WTC11 (cell line): ENCODE measurements at regions not wholly inside any gene's neighbourhood (a gene's known extent, or its start where the extent isn't known, plus 50 kb on each side); places are given as distances from the start of the nearest gene placed in this dataset.
"Not testable (repeated sequence)": the region's sequence is repeated elsewhere in the genome, so short reads cannot be mapped to it uniquely, and the experiment has no call there.

Experiments
- ATAC-seq: fragments of 200-7000 bp; cut with Tn5 transposase; 2 replicates; pipeline ENCODE4 v1.10.0; 2021; ENCODE audit warnings: mild to moderate bottlenecking, moderate library complexity
- CTCF ChIA-PET: fragments of 300-600 bp; sonication (Branson Sonifier 250); formaldehyde crosslinking; loops from one replicate; lab custom pipeline; 2021; ENCODE audit warnings: antibody characterized with exemption; lab: Charles Lee
- POLR2A ChIA-PET: fragments of 350-600 bp; sonication (Branson Sonifier 250); formaldehyde crosslinking; loops from one replicate; lab custom pipeline; 2021; ENCODE audit warnings: antibody characterized with exemption; lab: Charles Lee
- DNase-seq: peaks from one replicate; pipeline ENCODE4 v3.0.0; 2021; ENCODE audit warnings: low spot score
- H3K27ac Mint-ChIP-seq: 2 replicates; pipeline ENCODE4 v1.8.0; 2021; ENCODE audit warnings: mixed read lengths
- H3K27me3 Mint-ChIP-seq: 2 replicates; pipeline ENCODE4 v1.8.0; 2021; ENCODE audit warnings: low read depth, mild to moderate bottlenecking, moderate library complexity, mixed read lengths
- H3K36me3 Mint-ChIP-seq: 2 replicates; pipeline ENCODE4 v1.8.0; 2021; ENCODE audit warnings: mixed read lengths
- H3K4me1 Mint-ChIP-seq: 2 replicates; pipeline ENCODE4 v1.8.0; 2022; ENCODE audit warnings: mixed read lengths
- H3K4me3 Mint-ChIP-seq: 2 replicates; pipeline ENCODE4 v1.8.0; 2021; ENCODE audit warnings: mild to moderate bottlenecking, moderate library complexity, mixed read lengths
- H3K9me3 Mint-ChIP-seq: 2 replicates; pipeline ENCODE4 v1.8.0; 2021; ENCODE audit warnings: mixed read lengths
- FOXP1 ChIP-seq: sonication (generic); formaldehyde crosslinking; IDR thresholded peaks from 2 replicates; pipeline ENCODE4 v1.8.0; 2022; ENCODE audit warnings: missing genetic modification reagents, mild to moderate bottlenecking, moderate library complexity, borderline replicate concordance
- TEAD1 ChIP-seq: sonication (generic); formaldehyde crosslinking; IDR thresholded peaks from 2 replicates; pipeline ENCODE4 v1.8.0; 2022; ENCODE audit warnings: mild to moderate bottlenecking, missing genetic modification reagents
- ZBTB21 ChIP-seq: sonication (generic); formaldehyde crosslinking; IDR thresholded peaks from 2 replicates; pipeline ENCODE4 v1.8.1; 2023; ENCODE audit warnings: mild to moderate bottlenecking, missing genetic modification reagents, borderline replicate concordance
- ZNF396 ChIP-seq: fragments of 250-450 bp; sonication (Bioruptor Pico); IDR thresholded peaks from 2 replicates; pipeline ENCODE4 v1.8.0; 2021; ENCODE audit warnings: mild to moderate bottlenecking, moderate library complexity, borderline replicate concordance
- ZNF416 ChIP-seq: fragments of 250-450 bp; sonication (Bioruptor Pico); IDR thresholded peaks from 2 replicates; pipeline ENCODE4 v1.9.0; 2021; ENCODE audit warnings: mild to moderate bottlenecking, inconsistent platforms
- TF ChIP-seq, protein P1 (sequence below): fragments of 250-450 bp; sonication (Bioruptor Pico); conservative IDR thresholded peaks from 2 replicates; pipeline ENCODE4 v1.9.0; 2021; ENCODE audit warnings: mild to moderate bottlenecking
- TF ChIP-seq, protein P2 (sequence below): sonication (generic); formaldehyde crosslinking; IDR thresholded peaks from 2 replicates; pipeline ENCODE4 v1.8.0; 2023; ENCODE audit warnings: missing genetic modification reagents, mild to moderate bottlenecking, borderline replicate concordance
- TF ChIP-seq, protein P3 (sequence below): fragments of 250-450 bp; sonication (Bioruptor Pico); IDR thresholded peaks from 2 replicates; pipeline ENCODE4 v1.9.0; 2021; ENCODE audit warnings: mild to moderate bottlenecking
- TF ChIP-seq, protein P4 (sequence below): sonication (generic); formaldehyde crosslinking; IDR thresholded peaks from 2 replicates; pipeline ENCODE4 v1.8.0; 2022; ENCODE audit warnings: mild to moderate bottlenecking, missing genetic modification reagents
- TF ChIP-seq, protein P5 (sequence below): sonication (generic); formaldehyde crosslinking; IDR thresholded peaks from 2 replicates; pipeline ENCODE4 v1.8.1; 2023; ENCODE audit warnings: mild to moderate bottlenecking, missing genetic modification reagents

DNA sequence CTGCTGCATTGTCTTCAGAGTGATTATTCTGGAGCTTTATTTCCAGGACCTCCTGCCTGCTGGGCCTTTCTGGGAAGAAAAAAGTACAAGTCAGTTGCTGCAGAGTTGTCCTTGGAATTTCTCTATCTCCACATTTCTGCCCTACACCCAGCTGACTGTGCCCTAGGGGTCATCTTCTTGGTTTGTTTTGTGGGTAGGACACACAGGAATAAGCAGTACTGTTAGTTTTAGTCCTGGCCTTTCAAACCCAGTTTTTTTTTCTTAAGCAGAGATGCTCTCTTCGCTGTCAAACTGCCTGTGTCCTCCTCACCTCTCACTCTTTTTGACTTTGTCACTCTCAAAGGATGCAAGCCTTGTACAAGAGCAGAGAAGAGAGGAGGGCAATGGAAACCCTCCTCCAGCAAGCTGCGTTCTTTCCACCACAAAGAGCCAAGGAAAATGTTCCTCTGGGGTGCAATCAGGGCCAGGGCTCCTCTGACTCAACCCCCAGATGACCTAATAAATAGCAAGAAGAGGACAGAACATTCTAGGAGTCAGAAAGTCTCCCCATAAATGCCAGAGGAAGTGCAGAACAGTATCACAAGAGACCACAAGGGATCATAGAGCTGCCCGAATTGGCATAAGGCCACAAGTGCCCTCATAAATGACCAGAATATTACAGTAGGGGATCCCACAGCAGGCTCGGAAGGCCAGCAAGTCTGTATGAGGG lies 186.2 kb downstream of the RCHY1 start (continued):
- TF ChIP-seq, protein P1, sequence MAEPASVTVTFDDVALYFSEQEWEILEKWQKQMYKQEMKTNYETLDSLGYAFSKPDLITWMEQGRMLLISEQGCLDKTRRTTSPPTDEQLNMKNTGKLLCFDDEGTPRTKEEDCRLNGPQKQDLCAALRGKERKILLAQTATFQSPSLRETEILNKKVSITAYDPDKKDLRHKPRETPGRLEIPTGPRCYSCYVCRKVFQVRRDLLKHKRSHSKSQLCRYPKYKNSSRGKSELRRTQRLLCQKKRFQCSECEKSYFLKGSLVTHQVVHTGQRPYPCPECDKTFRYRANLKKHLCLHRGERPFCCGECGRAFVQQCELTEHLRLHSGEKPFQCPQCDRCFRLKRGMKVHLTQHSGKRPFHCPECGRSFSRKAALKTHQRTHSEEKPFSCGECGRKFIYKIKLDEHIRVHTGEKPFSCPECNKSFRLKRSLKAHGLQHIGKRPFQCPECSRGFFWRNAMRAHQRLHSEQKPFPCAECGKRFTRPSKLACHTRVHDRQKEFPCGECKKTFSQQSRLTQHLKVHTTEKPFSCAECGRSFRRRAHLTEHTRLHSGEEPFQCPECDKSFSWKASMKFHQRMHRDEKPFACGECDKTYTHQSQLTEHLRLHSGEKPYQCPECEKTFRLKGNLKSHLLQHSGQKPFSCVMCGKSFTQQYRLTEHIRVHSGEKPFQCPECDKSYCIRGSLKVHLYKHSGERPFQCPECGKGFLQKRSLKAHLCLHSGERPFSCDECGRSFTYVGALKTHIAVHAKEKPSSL (CRISPR knock-in tag), result no peak
- no peak for TF ChIP-seq TEAD1 (CRISPR knock-in tag)
- TF ChIP-seq, protein P2, sequence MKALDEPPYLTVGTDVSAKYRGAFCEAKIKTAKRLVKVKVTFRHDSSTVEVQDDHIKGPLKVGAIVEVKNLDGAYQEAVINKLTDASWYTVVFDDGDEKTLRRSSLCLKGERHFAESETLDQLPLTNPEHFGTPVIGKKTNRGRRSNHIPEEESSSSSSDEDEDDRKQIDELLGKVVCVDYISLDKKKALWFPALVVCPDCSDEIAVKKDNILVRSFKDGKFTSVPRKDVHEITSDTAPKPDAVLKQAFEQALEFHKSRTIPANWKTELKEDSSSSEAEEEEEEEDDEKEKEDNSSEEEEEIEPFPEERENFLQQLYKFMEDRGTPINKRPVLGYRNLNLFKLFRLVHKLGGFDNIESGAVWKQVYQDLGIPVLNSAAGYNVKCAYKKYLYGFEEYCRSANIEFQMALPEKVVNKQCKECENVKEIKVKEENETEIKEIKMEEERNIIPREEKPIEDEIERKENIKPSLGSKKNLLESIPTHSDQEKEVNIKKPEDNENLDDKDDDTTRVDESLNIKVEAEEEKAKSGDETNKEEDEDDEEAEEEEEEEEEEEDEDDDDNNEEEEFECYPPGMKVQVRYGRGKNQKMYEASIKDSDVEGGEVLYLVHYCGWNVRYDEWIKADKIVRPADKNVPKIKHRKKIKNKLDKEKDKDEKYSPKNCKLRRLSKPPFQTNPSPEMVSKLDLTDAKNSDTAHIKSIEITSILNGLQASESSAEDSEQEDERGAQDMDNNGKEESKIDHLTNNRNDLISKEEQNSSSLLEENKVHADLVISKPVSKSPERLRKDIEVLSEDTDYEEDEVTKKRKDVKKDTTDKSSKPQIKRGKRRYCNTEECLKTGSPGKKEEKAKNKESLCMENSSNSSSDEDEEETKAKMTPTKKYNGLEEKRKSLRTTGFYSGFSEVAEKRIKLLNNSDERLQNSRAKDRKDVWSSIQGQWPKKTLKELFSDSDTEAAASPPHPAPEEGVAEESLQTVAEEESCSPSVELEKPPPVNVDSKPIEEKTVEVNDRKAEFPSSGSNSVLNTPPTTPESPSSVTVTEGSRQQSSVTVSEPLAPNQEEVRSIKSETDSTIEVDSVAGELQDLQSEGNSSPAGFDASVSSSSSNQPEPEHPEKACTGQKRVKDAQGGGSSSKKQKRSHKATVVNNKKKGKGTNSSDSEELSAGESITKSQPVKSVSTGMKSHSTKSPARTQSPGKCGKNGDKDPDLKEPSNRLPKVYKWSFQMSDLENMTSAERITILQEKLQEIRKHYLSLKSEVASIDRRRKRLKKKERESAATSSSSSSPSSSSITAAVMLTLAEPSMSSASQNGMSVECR (CRISPR knock-in tag), result no peak

DNA sequence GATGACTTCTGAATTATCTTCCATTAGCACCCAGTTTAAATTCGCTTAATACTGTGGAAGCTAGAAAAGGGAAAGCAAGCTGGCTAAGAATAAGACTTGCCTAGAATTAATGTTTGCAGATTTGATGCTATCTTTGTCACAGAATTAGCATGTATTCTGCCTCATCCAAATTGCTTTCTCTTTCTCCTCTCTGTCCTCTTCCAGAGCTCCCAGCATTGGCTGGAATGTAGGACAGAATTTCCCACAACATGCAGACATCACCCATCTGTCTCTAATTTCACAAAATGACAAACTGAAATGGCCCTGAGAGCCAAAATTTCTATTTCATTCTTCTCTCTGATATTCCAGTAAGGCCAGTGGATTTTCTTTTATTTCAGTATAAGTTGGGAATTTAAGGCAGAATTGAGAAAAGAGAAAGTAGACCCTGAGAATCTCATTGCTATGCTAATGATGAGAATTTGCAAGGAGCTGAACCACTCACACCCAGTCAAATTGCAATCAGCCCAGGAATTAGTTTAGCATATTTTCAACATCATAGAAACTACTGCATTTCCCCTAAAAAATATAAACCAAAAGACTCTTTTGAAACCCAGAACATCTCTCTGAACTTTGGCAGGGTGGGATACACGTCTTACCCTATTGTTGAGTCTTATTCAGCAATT lies 188.8 kb downstream of the RCHY1 start:
- H3K27me3 Mint-ChIP-seq, result no peaks in the 10 kb centered on the region
- ChIA-PET POLR2A (no interaction called here), CTCF (interaction anchor here (0.5 to 1.2 kb wide), 2 partner anchors 143 to 1836 kb away, joined by 3 to 4 read pairs; no protein-coding TSS in a partner anchor)
- no peak for DNase-seq
- H3K4me3 Mint-ChIP-seq, result no peak overlapping the region
- H3K36me3 Mint-ChIP-seq, result no peaks in the 10 kb centered on the region
- TF ChIP-seq FOXP1 (CRISPR knock-in tag) (no peak), ZBTB21 (CRISPR knock-in tag) (no peak)
- TF ChIP-seq, protein P3, sequence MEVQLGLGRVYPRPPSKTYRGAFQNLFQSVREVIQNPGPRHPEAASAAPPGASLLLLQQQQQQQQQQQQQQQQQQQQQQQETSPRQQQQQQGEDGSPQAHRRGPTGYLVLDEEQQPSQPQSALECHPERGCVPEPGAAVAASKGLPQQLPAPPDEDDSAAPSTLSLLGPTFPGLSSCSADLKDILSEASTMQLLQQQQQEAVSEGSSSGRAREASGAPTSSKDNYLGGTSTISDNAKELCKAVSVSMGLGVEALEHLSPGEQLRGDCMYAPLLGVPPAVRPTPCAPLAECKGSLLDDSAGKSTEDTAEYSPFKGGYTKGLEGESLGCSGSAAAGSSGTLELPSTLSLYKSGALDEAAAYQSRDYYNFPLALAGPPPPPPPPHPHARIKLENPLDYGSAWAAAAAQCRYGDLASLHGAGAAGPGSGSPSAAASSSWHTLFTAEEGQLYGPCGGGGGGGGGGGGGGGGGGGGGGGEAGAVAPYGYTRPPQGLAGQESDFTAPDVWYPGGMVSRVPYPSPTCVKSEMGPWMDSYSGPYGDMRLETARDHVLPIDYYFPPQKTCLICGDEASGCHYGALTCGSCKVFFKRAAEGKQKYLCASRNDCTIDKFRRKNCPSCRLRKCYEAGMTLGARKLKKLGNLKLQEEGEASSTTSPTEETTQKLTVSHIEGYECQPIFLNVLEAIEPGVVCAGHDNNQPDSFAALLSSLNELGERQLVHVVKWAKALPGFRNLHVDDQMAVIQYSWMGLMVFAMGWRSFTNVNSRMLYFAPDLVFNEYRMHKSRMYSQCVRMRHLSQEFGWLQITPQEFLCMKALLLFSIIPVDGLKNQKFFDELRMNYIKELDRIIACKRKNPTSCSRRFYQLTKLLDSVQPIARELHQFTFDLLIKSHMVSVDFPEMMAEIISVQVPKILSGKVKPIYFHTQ (CRISPR knock-in tag), result no peak
- TF ChIP-seq, protein P4, sequence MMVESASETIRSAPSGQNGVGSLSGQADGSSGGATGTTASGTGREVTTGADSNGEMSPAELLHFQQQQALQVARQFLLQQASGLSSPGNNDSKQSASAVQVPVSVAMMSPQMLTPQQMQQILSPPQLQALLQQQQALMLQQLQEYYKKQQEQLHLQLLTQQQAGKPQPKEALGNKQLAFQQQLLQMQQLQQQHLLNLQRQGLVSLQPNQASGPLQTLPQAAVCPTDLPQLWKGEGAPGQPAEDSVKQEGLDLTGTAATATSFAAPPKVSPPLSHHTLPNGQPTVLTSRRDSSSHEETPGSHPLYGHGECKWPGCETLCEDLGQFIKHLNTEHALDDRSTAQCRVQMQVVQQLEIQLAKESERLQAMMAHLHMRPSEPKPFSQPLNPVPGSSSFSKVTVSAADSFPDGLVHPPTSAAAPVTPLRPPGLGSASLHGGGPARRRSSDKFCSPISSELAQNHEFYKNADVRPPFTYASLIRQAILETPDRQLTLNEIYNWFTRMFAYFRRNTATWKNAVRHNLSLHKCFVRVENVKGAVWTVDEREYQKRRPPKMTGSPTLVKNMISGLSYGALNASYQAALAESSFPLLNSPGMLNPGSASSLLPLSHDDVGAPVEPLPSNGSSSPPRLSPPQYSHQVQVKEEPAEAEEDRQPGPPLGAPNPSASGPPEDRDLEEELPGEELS (CRISPR knock-in tag), result no peak
- TF ChIP-seq, all 79 proteins: peak for 0
- H3K27ac Mint-ChIP-seq, result no peak overlapping the region; the same call in 1 of the 2 replicates
- H3K9me3 Mint-ChIP-seq, result peaks cover under 1% of the 10 kb centered on the region; the same call in 1 of the 2 replicates
- peak; percentile 62 for ATAC-seq
- peaks cover 27% of the 10 kb centered on the region for H3K4me1 Mint-ChIP-seq

DNA sequence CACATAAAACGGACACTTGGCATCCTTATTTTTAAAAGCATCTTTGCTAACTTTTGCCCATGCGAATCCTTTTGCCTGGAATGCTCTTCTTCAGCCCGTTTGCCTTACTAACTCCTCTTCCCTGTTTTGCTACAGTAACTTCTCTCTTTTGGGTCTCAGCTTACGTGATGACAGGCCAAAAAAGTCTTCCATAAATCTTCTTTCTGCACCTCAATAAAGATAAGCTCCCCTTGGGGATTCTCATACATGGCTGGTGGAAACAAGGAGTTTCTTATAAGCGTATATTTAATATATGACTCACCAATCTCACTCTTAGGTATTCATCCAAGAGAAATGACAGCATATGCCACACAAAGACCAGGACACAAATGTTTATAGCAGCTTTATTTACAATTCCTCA lies 192.7 kb downstream of the RCHY1 start:
- TF ChIP-seq, protein P5, sequence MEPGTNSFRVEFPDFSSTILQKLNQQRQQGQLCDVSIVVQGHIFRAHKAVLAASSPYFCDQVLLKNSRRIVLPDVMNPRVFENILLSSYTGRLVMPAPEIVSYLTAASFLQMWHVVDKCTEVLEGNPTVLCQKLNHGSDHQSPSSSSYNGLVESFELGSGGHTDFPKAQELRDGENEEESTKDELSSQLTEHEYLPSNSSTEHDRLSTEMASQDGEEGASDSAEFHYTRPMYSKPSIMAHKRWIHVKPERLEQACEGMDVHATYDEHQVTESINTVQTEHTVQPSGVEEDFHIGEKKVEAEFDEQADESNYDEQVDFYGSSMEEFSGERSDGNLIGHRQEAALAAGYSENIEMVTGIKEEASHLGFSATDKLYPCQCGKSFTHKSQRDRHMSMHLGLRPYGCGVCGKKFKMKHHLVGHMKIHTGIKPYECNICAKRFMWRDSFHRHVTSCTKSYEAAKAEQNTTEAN (CRISPR knock-in tag), result no peak
- TF ChIP-seq ZNF416 (CRISPR knock-in tag) (no peak), ZBTB21 (CRISPR knock-in tag) (no peak), ZNF396 (CRISPR knock-in tag) (no peak)
- peaks cover 18% of the 10 kb centered on the region for H3K4me1 Mint-ChIP-seq
- H3K27ac Mint-ChIP-seq, result no peak overlapping the region
- DNase-seq, result no peak
- peaks cover 3% of the 10 kb centered on the region; the same call in 1 of the 2 replicates for H3K27me3 Mint-ChIP-seq
- ChIA-PET CTCF (no interaction called here), POLR2A (no interaction called here)
- no peak overlapping the region for H3K4me3 Mint-ChIP-seq
- H3K36me3 Mint-ChIP-seq, result peaks cover 3% of the 10 kb centered on the region; the same call in 1 of the 2 replicates
- ATAC-seq, result no peak
- peaks cover 23% of the 10 kb centered on the region for H3K9me3 Mint-ChIP-seq

DNA sequence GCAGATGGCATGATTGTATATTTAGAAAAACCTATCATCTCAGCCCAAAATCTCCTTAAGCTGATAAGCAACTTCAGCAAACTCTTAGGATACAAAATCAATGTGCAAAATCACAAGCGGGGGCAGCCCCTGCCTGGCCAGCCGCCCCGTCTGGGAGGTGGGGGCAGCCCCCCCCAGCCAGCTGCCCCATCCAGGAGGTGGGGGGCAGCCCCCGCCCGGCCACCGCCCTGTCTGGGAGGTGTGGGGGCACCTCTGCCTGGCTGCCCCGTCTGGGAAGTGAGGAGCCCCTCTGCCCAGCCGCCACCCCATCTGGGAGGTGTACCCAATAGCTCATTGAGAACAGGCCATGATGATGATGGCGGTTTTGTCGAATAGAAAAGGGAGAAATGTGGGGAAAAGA lies 196.6 kb downstream of the RCHY1 start:
- ATAC-seq, H3K4me3 Mint-ChIP-seq, H3K27ac Mint-ChIP-seq, H3K4me1 Mint-ChIP-seq, POLR2A ChIA-PET, H3K27me3 Mint-ChIP-seq, DNase-seq, CTCF ChIA-PET: not testable (repeated sequence)
- Mint-ChIP-seq H3K9me3 (peaks cover 60% of the 10 kb centered on the region), H3K36me3 (peaks cover 18% of the 10 kb centered on the region)
